ENCODE measurements at regions not wholly inside any gene's neighbourhood (a gene's known extent, or its start where the extent isn't known, plus 50 kb on each side); places are given as distances from the start of the nearest gene placed in this dataset.

GRCh38 chr9:115739096-115739875 lies 414.3 kb upstream of the PAPPA start:
- H4K20me1 ChIP-seq (ENCODE audit: insufficient read depth) = no peaks in the 10 kb centered on the region
- H3K4me1 ChIP-seq (ENCODE audit: low read depth, poor library complexity, severe bottlenecking) = no peaks in the 10 kb centered on the region
- no peaks in the 10 kb centered on the region for H3K36me3 ChIP-seq (ENCODE audit: insufficient read depth)
- H3K27ac ChIP-seq = no peak overlapping the region
- no peak for TF ChIP-seq CTCF (conservative IDR thresholded peaks at IDR 0.05; ENCODE audit: low read depth, low read length)
- H3K27me3 ChIP-seq (ENCODE audit: insufficient read depth, low read depth) = no peaks in the 10 kb centered on the region
- H3K79me2 ChIP-seq (ENCODE audit: insufficient read depth, low read depth) = no peaks in the 10 kb centered on the region
- H3K4me2 ChIP-seq = no peak overlapping the region
- H3K4me3 ChIP-seq (IDR thresholded peaks at IDR 0.05; ENCODE audit: insufficient read depth, low read depth, low read length) = no peak overlapping the region
- H2AFZ ChIP-seq (ENCODE audit: low read depth) = no peak overlapping the region
- no peak overlapping the region for H3K9ac ChIP-seq

GRCh38 chr9:115740986-115741385 lies 412.6 kb upstream of the PAPPA start:
- no peaks in the 10 kb centered on the region for H3K36me3 ChIP-seq (ENCODE audit: insufficient read depth)
- no peak overlapping the region for H3K4me3 ChIP-seq (IDR thresholded peaks at IDR 0.05; ENCODE audit: insufficient read depth, low read depth, low read length)
- H3K79me2 ChIP-seq (ENCODE audit: insufficient read depth, low read depth) = no peaks in the 10 kb centered on the region
- H3K4me2 ChIP-seq = no peak overlapping the region
- H3K27ac ChIP-seq = no peak overlapping the region
- no peak overlapping the region for H3K9ac ChIP-seq
- H3K27me3 ChIP-seq (ENCODE audit: insufficient read depth, low read depth) = no peaks in the 10 kb centered on the region
- H3K4me1 ChIP-seq (ENCODE audit: low read depth, poor library complexity, severe bottlenecking) = no peaks in the 10 kb centered on the region
- no peak overlapping the region for H2AFZ ChIP-seq (ENCODE audit: low read depth)
- no peak for TF ChIP-seq CTCF (conservative IDR thresholded peaks at IDR 0.05; ENCODE audit: low read depth, low read length)
- H4K20me1 ChIP-seq (ENCODE audit: insufficient read depth) = no peaks in the 10 kb centered on the region

DNA sequence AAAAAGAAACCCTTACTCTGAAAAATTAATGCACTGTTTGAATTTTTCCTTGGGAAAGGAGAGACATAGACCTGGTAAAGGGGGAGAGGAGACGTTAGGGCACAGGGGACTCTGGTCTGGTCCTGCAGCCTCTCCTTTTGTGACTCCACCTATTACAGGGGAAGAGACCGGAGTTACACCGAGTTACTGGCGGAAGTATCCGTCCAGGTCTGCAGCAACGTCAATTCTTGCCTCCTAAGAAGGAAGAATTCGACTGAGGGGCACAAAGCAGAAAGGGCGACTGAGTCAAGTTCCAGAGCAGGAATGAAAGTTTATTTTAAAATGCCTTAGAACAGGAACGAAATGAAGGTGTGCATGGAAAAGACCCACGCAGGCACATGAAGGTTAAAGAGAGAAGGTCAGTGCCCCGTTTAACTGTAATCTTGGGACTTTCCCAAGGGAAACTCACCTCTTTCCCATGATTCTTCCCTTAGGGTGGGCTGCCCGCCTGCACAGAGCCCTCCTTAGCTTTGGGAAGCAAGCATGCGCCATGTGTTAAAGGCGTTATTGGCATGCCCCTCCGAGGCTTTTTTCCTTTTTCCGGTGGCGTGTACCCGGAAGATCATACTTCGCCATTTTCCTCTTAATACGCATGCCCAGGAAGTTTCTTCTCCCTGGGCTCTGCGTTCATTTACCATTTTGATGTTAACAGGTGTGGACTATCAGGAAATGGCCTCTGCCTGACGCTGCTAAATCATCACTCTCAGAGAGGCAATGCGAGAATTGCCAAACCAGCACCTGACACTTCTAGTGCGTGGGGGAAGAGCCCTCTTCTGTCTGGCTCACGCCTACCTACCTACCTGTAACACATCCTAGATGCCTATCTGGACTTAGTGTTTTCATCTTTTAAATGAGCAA lies 409.6 kb upstream of the PAPPA start:
- Histone ChIP-seq H3K79me2 (ENCODE audit: insufficient read depth, low read depth) (no peaks in the 10 kb centered on the region), H3K27ac (no peak overlapping the region), H3K27me3 (ENCODE audit: insufficient read depth, low read depth) (no peaks in the 10 kb centered on the region), H3K36me3 (ENCODE audit: insufficient read depth) (no peaks in the 10 kb centered on the region), H3K4me2 (no peak overlapping the region), H3K9ac (no peak overlapping the region), H2AFZ (ENCODE audit: low read depth) (no peak overlapping the region), H3K4me1 (ENCODE audit: low read depth, poor library complexity, severe bottlenecking) (no peaks in the 10 kb centered on the region), H3K4me3 (IDR thresholded peaks at IDR 0.05; ENCODE audit: insufficient read depth, low read depth, low read length) (no peak overlapping the region), H4K20me1 (ENCODE audit: insufficient read depth) (no peaks in the 10 kb centered on the region)
- TF ChIP-seq CTCF (conservative IDR thresholded peaks at IDR 0.05; ENCODE audit: low read depth, low read length) = no peak

DNA sequence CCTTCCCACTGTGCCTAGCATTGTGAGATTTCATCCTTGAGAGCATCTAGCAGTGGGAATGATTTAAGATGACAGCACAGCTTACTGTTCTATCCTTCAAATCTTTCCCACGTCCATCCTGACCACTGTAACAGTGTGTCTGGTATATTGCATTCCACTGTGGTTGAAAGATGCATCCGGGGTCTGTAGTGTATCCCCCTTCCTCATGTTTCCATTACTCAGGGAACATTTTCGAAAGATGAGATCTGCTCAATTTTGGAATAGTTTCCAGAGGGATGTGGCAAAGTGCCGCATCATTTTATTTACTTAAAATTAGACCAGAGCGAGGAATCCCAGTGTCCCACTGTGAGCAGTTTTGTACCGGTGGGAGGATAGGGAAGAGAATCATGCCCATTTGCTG lies 407.1 kb upstream of the PAPPA start:
- no peaks in the 10 kb centered on the region for H3K4me1 ChIP-seq (ENCODE audit: low read depth, poor library complexity, severe bottlenecking)
- no peak for TF ChIP-seq CTCF (conservative IDR thresholded peaks at IDR 0.05; ENCODE audit: low read depth, low read length)

More for the DNA sequence above, 407.1 kb upstream of the PAPPA start:
- H4K20me1 ChIP-seq (ENCODE audit: insufficient read depth) = no peaks in the 10 kb centered on the region
- no peak overlapping the region for H3K4me2 ChIP-seq
- no peak overlapping the region for H3K27ac ChIP-seq
- no peaks in the 10 kb centered on the region for H3K79me2 ChIP-seq (ENCODE audit: insufficient read depth, low read depth)
- no peaks in the 10 kb centered on the region for H3K27me3 ChIP-seq (ENCODE audit: insufficient read depth, low read depth)
- H3K9ac ChIP-seq = no peak overlapping the region
- no peak overlapping the region for H3K4me3 ChIP-seq (IDR thresholded peaks at IDR 0.05; ENCODE audit: insufficient read depth, low read depth, low read length)
- no peak overlapping the region for H2AFZ ChIP-seq (ENCODE audit: low read depth)
- H3K36me3 ChIP-seq (ENCODE audit: insufficient read depth) = no peaks in the 10 kb centered on the region
